GM20431 (cell line): ENCODE measurements at regions not wholly inside any gene's neighbourhood (a gene's known extent, or its start where the extent isn't known, plus 50 kb on each side); places are given as distances from the start of the nearest gene placed in this dataset.

Source experiments
- in situ Hi-C: fragments of 300-500 bp; cut with MseI, MboI; formaldehyde crosslinking; loops from one replicate; pipeline ENCODE4 v1.15.0; 2020; ENCODE audit warnings: low sequenced_read_pairs; ENCODE audit not compliant: unreplicated experiment

DNA sequence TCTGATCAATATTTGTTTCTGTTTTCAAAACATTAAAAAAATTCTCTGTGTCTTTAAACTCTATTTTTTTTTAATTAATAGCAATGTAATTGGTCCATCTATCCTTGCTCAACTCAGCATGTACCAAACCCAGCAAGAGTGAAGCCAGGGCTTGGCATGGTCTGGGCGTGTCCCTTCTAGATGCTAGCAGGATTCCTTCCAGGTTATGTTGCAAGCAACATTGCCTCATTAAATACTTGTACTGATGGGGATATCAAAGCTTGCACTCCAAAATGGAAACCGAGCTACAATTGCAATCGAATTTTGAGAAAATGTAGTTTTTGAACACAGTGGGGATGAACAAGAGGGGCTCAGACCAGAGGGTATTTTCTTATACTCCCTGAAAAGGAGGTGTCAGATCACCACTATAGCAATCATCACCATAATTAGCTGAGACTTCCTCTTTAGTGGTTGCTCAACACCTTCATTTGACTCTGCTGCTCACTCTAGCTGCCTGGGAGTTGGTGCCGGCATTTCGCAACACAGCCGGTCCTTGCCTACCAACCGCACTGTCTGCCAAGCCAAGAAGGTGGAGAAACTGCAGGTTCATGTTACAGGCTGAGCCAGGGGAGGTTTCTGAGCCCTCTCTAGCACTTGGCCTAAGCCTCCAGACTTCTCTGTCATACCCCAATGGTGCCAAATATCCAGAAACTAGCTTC lies 67.8 kb upstream of the RALGAPA2 start:
- in situ Hi-C loops = no loop called here

DNA sequence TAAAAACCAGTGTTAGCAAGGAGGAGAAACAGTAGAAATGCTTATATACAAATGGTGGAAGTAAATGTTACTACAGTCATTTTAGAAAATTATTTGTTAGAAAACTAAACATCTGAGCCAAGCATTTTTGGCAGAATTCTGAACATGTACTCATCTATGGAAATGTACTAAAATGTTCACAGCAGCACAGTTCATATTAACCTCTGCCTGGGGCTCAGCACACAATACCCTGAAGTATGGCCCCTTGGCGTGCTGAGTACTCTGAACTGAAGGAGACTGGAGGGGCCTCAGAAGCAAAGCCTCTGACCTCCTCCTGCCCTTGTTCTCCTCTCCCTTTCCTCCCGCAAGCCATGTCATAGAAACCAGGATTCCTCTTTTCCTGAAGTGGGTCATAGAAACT lies 66.2 kb upstream of the RALGAPA2 start:
- in situ Hi-C loops = no loop called here

- in situ Hi-C loops = no loop called here
Observed at GRCh38 chr20:20772497-20773085, 60.1 kb upstream of the RALGAPA2 start.

DNA sequence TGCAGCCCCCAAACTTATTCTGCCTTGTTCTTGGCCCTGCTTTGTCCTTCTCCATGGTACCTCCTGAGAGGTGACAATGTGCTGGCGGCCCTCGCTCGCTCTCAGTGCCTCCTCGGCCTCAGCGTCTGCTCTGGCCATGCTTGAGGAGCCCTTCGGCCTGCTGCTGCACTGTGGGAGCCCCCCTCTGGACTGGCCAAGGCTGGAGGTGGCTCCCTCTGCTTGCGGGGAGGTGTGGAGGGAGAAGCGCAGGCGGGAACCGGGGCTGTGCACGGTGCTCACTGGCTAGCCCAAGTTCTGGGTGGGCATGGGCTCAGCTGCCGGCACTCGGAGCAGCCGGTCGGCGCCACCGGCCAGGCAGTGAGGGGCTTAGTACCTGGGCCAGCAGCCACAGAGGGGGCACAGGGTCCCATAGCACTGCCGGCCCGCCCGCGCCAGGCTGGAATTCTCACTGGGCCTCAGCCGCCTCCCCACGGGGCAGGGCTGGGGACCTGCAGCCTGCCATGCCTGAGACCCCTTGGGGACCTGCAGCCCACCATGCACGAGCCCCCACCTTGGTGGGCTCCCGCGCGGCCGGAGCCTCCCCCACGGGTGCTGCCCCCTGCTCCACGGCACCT lies 55.9 kb upstream of the RALGAPA2 start:
- in situ Hi-C loops = no loop called here

- in situ Hi-C loops = no loop called here
Observed at GRCh38 chr20:20765696-20766365, 53.4 kb upstream of the RALGAPA2 start.

- in situ Hi-C loops = no loop called here
Observed at GRCh38 chr20:20763650-20764049, 51.2 kb upstream of the RALGAPA2 start.
